ENCODE measurements at regions not wholly inside any gene's neighbourhood (a gene's known extent, or its start where the extent isn't known, plus 50 kb on each side); places are given as distances from the start of the nearest gene placed in this dataset.
"Not testable (repeated sequence)": the region's sequence is repeated elsewhere in the genome, so short reads cannot be mapped to it uniquely, and the experiment has no call there.

DNA sequence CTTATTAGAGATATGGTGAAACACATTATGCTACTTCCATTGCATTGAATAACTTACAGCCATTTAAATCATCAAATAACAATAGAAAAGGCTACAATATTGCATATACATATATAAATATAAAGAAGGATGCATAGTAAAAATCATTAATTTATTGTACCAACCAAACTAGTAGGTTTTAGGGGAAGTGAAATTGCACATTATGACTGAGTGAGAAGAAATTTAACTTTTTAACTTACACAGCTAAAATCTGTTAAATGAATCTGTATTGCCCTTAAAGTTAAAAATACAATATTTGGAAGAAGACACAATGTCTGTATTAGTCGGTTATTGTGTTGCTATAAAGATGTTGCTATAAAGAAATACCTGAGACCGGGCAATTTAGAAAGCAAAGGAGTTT is 2073.7 kb upstream of the ACO1 start:
- no peak for DNase-seq (ENCODE audit: low read depth in 1 of 2, low spot score in 1 of 2)

DNA sequence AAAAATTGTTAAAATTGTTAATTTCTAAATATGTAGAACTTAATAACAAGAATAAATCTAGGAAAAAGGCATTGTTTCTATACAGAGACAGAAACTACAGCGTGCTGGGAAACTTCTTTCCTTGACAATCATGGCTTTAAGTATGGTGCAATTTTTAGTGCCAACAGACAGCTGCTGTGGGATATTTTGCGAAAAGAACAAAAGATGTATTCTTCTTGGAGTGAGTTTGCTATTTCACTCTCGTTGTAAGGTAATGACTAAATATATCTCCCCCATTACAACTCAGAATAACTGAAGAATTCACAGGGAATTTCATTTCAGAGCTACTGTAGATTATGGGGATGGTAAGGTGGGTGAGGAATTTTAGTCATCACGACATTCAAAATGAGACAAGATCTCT is 2055.0 kb upstream of the ACO1 start:
- DNase-seq (ENCODE audit: low read depth in 1 of 2, low spot score in 1 of 2): no peak

DNA sequence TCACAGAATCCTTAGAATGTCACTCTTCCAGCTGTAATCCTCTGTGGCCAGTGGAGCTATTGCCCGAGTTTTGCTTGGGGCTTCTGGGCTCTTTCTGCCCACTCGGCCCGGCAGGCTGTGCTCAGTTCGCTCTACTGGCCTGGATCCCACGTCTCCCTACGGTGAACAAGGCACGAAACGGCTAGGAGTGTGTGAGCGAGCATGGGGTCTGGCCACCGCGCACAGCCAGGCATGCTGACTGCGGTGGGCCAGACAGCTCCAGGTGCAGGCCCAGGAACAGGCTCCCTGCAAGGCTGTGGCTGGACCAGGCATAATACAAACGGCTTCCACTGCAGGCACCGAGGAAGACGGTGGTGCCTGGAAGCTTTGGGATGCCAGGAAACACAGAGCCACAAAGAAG is 2035.5 kb upstream of the ACO1 start:
- DNase-seq (ENCODE audit: low read depth in 1 of 2, low spot score in 1 of 2): no peak

- no peak for DNase-seq (ENCODE audit: low read depth in 1 of 2, low spot score in 1 of 2)
Measured at GRCh38 chr9:30349526-30350513, 2034.6 kb upstream of the ACO1 start.

DNA sequence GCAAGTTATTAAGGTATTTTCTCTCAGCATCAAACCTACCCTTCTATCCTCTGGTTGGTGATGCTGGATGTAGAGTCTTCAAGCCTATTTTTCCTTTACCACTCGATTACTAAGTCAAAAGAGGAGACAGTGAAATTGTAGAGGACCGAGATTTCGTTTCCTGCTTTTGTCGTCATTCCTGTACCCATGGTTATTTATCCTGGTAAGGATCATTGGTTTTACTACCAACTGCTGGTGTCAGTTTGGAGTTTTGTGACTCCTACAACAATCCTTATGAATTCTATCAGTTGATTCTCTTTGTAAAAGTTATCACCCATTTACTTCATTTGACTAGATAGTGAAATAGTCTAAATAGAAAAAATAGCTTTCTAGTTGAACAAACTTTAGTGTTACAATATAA is 2028.2 kb upstream of the ACO1 start:
- DNase-seq (ENCODE audit: low read depth in 1 of 2, low spot score in 1 of 2): no peak

DNA sequence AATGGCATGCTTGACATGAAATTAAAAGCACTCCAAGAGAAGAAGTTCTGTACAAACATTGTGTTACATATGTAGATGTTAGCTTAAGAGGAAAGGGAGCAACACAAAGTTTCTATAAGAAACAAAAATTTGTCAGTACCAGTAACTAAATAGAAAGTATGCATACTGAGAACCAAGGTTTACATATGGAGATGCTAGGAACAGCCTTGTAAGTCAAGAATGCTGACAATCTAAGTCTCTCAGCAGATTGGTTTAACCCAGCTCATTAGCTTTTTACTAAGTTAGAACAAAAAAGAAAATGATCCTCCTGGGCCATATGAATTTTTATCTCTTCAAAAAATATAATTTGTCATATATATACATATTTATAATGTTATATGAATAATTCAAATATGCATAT is 2022.1 kb upstream of the ACO1 start:
- no peak for DNase-seq (ENCODE audit: low read depth in 1 of 2, low spot score in 1 of 2)

DNA sequence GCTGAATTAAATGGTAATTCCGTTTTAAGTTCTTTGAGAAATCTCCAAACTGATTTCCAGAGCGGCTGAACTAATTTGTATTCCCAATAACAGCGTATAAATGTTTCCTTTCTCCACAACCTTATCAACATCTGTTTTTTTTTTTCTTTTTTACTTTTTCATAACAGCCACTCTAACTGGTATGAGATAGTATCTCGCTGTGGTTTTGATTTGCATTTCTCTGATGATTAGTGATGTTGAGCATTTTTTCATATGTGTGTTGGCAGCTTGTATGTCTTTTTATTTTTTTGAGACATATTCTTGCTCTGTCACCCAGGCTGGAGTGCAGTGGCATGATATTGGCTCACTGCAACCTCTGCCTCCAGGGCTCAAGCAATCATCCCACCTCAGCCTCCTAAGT is 2018.3 kb upstream of the ACO1 start:
- DNase-seq (ENCODE audit: low read depth in 1 of 2, low spot score in 1 of 2): not testable (repeated sequence)

GRCh38 chr9:30382271-30382670 is 2002.2 kb upstream of the ACO1 start:
- DNase-seq (ENCODE audit: low read depth in 1 of 2, low spot score in 1 of 2): no peak

DNA sequence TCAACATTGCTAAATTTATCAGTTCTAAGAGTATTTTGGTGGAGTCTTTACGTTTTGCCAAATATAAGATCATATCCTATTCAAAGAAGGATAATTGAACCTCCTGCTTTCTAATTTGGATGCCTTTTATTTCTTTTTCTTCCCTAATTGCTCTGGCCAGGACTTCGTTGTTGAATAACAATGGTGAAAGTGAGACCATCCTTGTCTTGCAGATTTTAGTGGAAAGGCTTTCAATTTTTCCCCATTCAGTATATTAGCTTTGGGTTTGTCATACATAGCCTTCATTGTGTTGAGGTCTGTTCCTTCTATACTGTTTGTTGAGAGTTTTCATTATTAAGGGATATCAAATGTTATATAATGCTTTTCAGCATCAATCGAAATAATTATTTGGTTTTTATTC is 1974.2 kb upstream of the ACO1 start:
- no peak for DNase-seq (ENCODE audit: low read depth in 1 of 2, low spot score in 1 of 2)

- DNase-seq (ENCODE audit: low read depth in 1 of 2, low spot score in 1 of 2): no peak
Measured at GRCh38 chr9:30411571-30411970, 1972.9 kb upstream of the ACO1 start.

DNA sequence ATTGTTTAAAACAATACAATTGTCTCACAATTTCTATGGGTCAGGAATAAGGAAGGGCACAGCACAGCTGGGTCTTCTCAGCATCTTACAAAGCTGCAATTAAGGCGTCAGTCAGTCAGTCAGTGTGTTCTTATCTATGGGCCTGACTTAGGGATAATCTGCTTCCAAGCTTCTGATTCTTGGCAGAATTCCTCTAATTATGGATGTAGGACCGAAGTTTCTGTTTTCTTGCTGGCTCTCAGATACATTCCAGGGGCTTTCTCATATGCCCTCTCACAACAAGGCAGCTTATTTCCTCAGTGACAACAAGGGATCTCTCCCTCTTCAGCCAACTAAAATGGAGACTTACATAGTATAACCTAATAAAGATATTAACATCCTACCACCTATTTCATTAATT is 1925.3 kb upstream of the ACO1 start:
- no peak for DNase-seq (ENCODE audit: low read depth in 1 of 2, low spot score in 1 of 2)

DNA sequence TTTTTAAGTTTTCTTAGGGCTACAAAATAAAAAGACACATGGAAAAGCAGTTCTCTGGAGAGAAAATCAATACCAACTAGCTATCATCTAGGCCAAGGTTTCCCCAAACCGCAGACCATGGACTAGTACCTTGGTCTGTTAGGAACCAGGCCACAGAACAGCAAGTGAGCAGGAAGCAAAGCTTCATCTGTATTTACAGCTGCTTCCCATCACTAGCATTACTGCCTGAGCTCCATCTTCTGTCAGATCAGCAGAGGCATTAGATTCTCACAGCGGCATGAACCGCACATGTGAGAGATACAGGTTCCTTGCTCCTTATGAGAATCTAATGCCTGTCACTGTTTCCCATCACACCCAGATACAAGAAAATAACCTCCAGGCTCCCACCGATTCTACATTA is 1907.6 kb upstream of the ACO1 start:
- no peak for DNase-seq (ENCODE audit: low read depth in 1 of 2, low spot score in 1 of 2)

- DNase-seq (ENCODE audit: low read depth in 1 of 2, low spot score in 1 of 2): no peak
Measured at GRCh38 chr9:30478684-30479083, 1905.8 kb upstream of the ACO1 start.

- no peak for DNase-seq (ENCODE audit: low read depth in 1 of 2, low spot score in 1 of 2)
Measured at GRCh38 chr9:30482499-30482898, 1901.9 kb upstream of the ACO1 start.

GRCh38 chr9:30484690-30485089 is 1899.8 kb upstream of the ACO1 start:
- no peak for DNase-seq (ENCODE audit: low read depth in 1 of 2, low spot score in 1 of 2)

DNA sequence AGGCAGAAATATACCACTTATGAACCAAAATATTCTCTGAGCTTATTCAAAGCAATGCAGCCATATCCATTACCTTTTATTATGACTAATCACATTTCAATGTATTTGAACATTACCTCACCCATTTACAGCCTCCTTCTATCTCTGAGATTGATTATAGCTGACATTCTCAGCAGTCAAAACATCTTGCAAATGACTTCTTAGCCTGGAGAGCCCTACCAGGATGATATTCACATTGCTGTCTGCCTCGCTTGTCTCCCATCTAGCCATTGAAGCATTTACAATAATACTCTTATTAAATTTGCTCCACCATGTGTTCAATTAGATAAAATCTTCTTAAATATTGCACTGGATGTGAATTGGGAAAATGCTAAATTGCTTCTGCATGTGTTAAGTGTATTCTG is 1879.9 kb upstream of the ACO1 start:
- DNase-seq (ENCODE audit: low read depth in 1 of 2, low spot score in 1 of 2): no peak

- no peak for DNase-seq (ENCODE audit: low read depth in 1 of 2, low spot score in 1 of 2)
Measured at GRCh38 chr9:30505311-30505710, 1879.1 kb upstream of the ACO1 start.

- DNase-seq (ENCODE audit: low read depth in 1 of 2, low spot score in 1 of 2): no peak
Measured at GRCh38 chr9:30506749-30507148, 1877.7 kb upstream of the ACO1 start.

DNA sequence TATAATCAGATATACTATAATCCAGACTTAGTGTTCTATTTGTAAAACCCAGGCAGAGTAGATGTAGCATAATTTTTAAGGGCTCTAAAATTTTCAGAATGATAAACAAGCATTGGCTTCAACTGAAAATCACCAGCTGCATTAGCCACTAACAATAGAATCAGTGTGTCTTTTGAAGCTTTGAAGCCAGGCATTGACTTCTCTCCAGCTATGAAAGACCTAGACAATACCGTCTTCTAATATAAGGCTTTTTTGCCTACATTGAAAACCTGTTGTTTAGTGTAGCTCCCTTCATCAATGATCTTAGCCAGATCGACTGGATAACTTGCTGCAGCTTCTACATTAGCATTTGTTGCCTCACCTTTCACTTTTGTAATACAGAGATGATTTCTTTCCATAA is 1877.3 kb upstream of the ACO1 start:
- no peak for DNase-seq (ENCODE audit: low read depth in 1 of 2, low spot score in 1 of 2)

GRCh38 chr9:30511666-30512065 is 1872.8 kb upstream of the ACO1 start:
- no peak for DNase-seq (ENCODE audit: low read depth in 1 of 2, low spot score in 1 of 2)

- DNase-seq (ENCODE audit: low read depth in 1 of 2, low spot score in 1 of 2): no peak
Measured at GRCh38 chr9:30519166-30519565, 1865.3 kb upstream of the ACO1 start.

GRCh38 chr9:30519756-30520155 is 1864.7 kb upstream of the ACO1 start:
- DNase-seq (ENCODE audit: low read depth in 1 of 2, low spot score in 1 of 2): no peak

- no peak for DNase-seq (ENCODE audit: low read depth in 1 of 2, low spot score in 1 of 2)
Measured at GRCh38 chr9:30522061-30522460, 1862.4 kb upstream of the ACO1 start.

Measured in stimulated activated CD4-positive, alpha-beta T cell treated with anti-CD3 and anti-CD28 coated beads, Interleukin-15, amount 100 ng/mL, for 1 hour (primary cell).